PC-3 (cell line): ENCODE measurements at regions not wholly inside any gene's neighbourhood (a gene's known extent, or its start where the extent isn't known, plus 50 kb on each side); places are given as distances from the start of the nearest gene placed in this dataset.

ENCODE experiments used
- ATAC-seq: fragments of 200-7000 bp; cut with Tn5 transposase; 2 replicates; pipeline ENCODE4 v1.9.1; 2020; ENCODE audit warnings: mild to moderate bottlenecking, moderate library complexity
- BruUV-seq: library from RNA; stranded (reverse); fragments of 400-500 nt; replicated peaks from 2 replicates; lab custom pipeline; 2021; lab: Mats Ljungman, UMichigan
- CTCF ChIA-PET: fragments of 300-600 bp; sonication (Branson Sonifier 250); formaldehyde crosslinking; loops from one replicate; lab custom pipeline; 2022; ENCODE audit warnings: antibody characterized with exemption; lab: Charles Lee
- POLR2A ChIA-PET: fragments of 300-600 bp; sonication (Branson Sonifier 250); formaldehyde crosslinking; loops from one replicate; lab custom pipeline; 2022; ENCODE audit warnings: antibody characterized with exemption; ENCODE audit not compliant: unreplicated experiment; lab: Charles Lee
- DNase-seq: peaks from one replicate; pipeline ENCODE4 v3.0.0-alpha.2; 2015
- H2AFZ ChIP-seq: fragments of 300-600 bp; sonication (generic); 2 replicates; pipeline ENCODE4 v1.6.0; 2016; ENCODE audit warnings: antibody characterized with exemption, low read length
- H3F3A ChIP-seq: fragments of 300-600 bp; sonication (generic); one replicate; pipeline ENCODE4 v1.6.0; 2017; ENCODE audit warnings: antibody characterized with exemption, low read length, control low read depth, mild to moderate bottlenecking; ENCODE audit not compliant: unreplicated experiment
- H3K27ac ChIP-seq: fragments of 300-600 bp; sonication (generic); 2 replicates; pipeline ENCODE4 v1.5.1; 2016; ENCODE audit warnings: mild to moderate bottlenecking, low read length
- H3K27me3 ChIP-seq: fragments of 300-600 bp; sonication (generic); 2 replicates; pipeline ENCODE4 v1.6.1; 2016; ENCODE audit warnings: low read length, mixed read lengths
- H3K36me3 ChIP-seq: fragments of 300-600 bp; sonication (generic); 2 replicates; pipeline ENCODE4 v1.6.1; 2016; ENCODE audit warnings: low read depth, mixed run types, low read length, mixed read lengths
- H3K4me1 ChIP-seq: fragments of 300-600 bp; sonication (generic); 2 replicates; pipeline ENCODE4 v1.5.1; 2016; ENCODE audit warnings: low read length; ENCODE audit not compliant: insufficient read depth
- H3K4me2 ChIP-seq: fragments of 300-600 bp; sonication (generic); 2 replicates; pipeline ENCODE4 v1.6.0; 2016; ENCODE audit warnings: low read length
- H3K4me3 ChIP-seq: fragments of 300-600 bp; sonication (generic); 2 replicates; pipeline ENCODE4 v1.5.1; 2016; ENCODE audit warnings: mild to moderate bottlenecking, low read length, mixed read lengths
- H3K79me2 ChIP-seq: fragments of 300-600 bp; sonication (generic); 2 replicates; pipeline ENCODE4 v1.6.1; 2017; ENCODE audit warnings: low read length, mixed read lengths
- H3K9ac ChIP-seq: fragments of 300-600 bp; sonication (generic); 2 replicates; pipeline ENCODE4 v1.6.0; 2016; ENCODE audit warnings: mild to moderate bottlenecking, low read length
- H3K9me2 ChIP-seq: fragments of 300-600 bp; sonication (generic); replicated peaks from 2 replicates; pipeline ENCODE4 v1.6.1; 2016; ENCODE audit warnings: mixed run types, low read length, mixed read lengths
- H3K9me3 ChIP-seq: fragments of 300-600 bp; sonication (generic); 2 replicates; pipeline ENCODE4 v1.6.1; 2016; ENCODE audit warnings: low read length, mixed read lengths
- H4K20me1 ChIP-seq: fragments of 300-600 bp; sonication (generic); 2 replicates; pipeline ENCODE4 v1.6.1; 2016; ENCODE audit warnings: low read length, mixed read lengths
- EZH2 ChIP-seq: fragments of 300-600 bp; sonication (generic); IDR thresholded peaks from one replicate; pipeline ENCODE4 v1.6.1; 2017; ENCODE audit warnings: antibody characterized with exemption, mild to moderate bottlenecking, low read length; ENCODE audit not compliant: unreplicated experiment
- EZH2phosphoT487 ChIP-seq: fragments of 300-600 bp; sonication (generic); IDR thresholded peaks from 2 replicates; pipeline ENCODE4 v1.6.1; 2018; ENCODE audit warnings: mild to moderate bottlenecking, antibody characterized with exemption, low read length, borderline replicate concordance
- intact Hi-C: fragments of 100-400 bp; cut with micrococcal nuclease; formaldehyde crosslinking; loops from 2 replicates; pipeline ENCODE4 v1.9.0; 2023
- TF ChIP-seq, protein P1 (sequence below): fragments of 300-600 bp; sonication (generic); conservative IDR thresholded peaks from 2 replicates; pipeline ENCODE4 v1.5.1; 2017; ENCODE audit warnings: antibody characterized with exemption, low read depth, mild to moderate bottlenecking, low read length

DNA sequence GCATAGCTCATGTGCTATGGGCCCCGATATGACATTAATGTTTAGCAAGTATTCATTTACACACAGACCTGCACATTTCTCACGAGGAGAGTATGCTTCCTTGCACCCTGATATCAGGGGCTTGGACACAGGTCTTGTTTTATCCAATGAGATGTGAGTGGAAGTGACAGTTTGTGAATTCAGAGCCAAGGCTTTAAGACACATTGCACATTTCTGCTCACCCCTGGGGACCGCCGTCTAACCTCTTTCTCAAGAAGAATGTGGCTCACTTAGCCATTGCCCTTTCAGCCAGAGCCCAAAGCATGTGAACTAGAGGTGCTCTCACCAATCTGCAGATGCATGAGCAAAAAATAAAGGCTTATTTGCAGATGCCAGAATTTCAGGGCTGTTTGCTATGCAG lies 116.1 kb upstream of the C16orf82 start:
- H3F3A ChIP-seq: no peaks in the 10 kb centered on the region
- H2AFZ ChIP-seq: no peak overlapping the region
- H3K79me2 ChIP-seq: no peaks in the 10 kb centered on the region
- H3K36me3 ChIP-seq: no peaks in the 10 kb centered on the region
- POLR2A ChIA-PET: no interaction called here
- CTCF ChIA-PET: no interaction called here
- H3K4me2 ChIP-seq: no peak overlapping the region
- ATAC-seq (no peak), DNase-seq (no peak)
- intact Hi-C loops: no loop called here
- H3K4me1 ChIP-seq: no peaks in the 10 kb centered on the region
- no peak overlapping the region for H3K9ac ChIP-seq
- H3K27ac ChIP-seq: no peak overlapping the region
- H3K9me2 ChIP-seq: no peaks in the 10 kb centered on the region
- no TSS peak for BruUV-seq
- TF ChIP-seq EZH2phosphoT487: no peak
- no peak for TF ChIP-seq EZH2
- TF ChIP-seq, protein P1, sequence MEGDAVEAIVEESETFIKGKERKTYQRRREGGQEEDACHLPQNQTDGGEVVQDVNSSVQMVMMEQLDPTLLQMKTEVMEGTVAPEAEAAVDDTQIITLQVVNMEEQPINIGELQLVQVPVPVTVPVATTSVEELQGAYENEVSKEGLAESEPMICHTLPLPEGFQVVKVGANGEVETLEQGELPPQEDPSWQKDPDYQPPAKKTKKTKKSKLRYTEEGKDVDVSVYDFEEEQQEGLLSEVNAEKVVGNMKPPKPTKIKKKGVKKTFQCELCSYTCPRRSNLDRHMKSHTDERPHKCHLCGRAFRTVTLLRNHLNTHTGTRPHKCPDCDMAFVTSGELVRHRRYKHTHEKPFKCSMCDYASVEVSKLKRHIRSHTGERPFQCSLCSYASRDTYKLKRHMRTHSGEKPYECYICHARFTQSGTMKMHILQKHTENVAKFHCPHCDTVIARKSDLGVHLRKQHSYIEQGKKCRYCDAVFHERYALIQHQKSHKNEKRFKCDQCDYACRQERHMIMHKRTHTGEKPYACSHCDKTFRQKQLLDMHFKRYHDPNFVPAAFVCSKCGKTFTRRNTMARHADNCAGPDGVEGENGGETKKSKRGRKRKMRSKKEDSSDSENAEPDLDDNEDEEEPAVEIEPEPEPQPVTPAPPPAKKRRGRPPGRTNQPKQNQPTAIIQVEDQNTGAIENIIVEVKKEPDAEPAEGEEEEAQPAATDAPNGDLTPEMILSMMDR: no peak
- no peaks in the 10 kb centered on the region for H3K9me3 ChIP-seq
- no peak overlapping the region for H3K4me3 ChIP-seq
- no peaks in the 10 kb centered on the region for H4K20me1 ChIP-seq
- H3K27me3 ChIP-seq: peaks cover 9% of the 10 kb centered on the region; the same call in 1 of the 2 replicates

DNA sequence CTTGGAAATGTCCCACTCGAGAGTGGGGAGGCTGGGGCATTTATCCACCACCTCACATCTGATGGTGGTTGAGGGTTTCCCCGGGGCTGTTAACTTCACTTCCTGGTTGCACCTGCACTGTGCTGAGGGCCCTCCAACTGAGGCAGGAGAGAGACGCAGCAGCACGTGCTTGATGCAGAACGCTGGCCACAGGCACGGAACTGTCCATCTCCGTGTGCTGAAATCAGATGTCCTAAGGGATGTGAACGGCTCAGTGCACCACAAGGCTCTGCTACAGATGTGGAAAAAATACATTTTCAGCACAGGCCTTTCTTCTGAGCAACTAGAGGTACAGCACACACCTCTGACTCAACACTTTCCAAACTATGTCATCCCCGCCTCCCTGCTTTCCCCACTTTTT lies 114.8 kb upstream of the C16orf82 start:
- H3K27me3 ChIP-seq: peaks cover 5% of the 10 kb centered on the region; the same call in 1 of the 2 replicates
- no peak overlapping the region for H3K4me3 ChIP-seq
- POLR2A ChIA-PET: no interaction called here
- intact Hi-C loops: no loop called here
- no peaks in the 10 kb centered on the region for H3F3A ChIP-seq
- DNase-seq: no peak
- H3K27ac ChIP-seq: no peak overlapping the region
- ATAC-seq: no peak
- no peaks in the 10 kb centered on the region for H4K20me1 ChIP-seq
- no peaks in the 10 kb centered on the region for H3K9me2 ChIP-seq
- CTCF ChIA-PET: no interaction called here
- no peak overlapping the region for H2AFZ ChIP-seq
- H3K4me2 ChIP-seq: no peak overlapping the region
- TF ChIP-seq EZH2 (no peak), EZH2phosphoT487 (no peak)
- TF ChIP-seq, protein P1: no peak
- no peaks in the 10 kb centered on the region for H3K79me2 ChIP-seq
- no peaks in the 10 kb centered on the region for H3K9me3 ChIP-seq
- no peak overlapping the region for H3K9ac ChIP-seq
- no peaks in the 10 kb centered on the region for H3K4me1 ChIP-seq
- no TSS peak for BruUV-seq
- H3K36me3 ChIP-seq: no peaks in the 10 kb centered on the region

DNA sequence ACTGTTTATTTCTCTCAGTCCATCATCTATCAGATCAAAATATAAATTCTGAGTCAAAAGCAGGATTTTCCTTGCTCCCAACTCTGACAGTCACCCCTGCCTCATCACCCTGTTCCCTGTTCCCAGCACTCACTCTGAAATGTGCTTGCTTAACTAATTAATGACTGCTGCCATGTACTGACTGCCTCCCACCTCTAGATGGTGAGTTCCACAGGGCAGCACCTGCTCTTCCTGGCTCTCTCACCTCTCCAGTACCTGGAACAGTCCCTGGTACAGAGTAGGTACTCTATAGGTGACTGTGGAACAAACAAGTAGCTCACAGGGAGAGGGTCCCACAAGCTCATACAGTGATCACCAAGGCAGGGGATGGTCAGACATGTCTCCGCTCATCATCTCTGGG lies 114.3 kb upstream of the C16orf82 start:
- no peaks in the 10 kb centered on the region for H3K79me2 ChIP-seq
- H4K20me1 ChIP-seq: no peaks in the 10 kb centered on the region
- ATAC-seq: no peak
- no peak overlapping the region for H3K9ac ChIP-seq
- no peak for TF ChIP-seq EZH2phosphoT487
- no peak for TF ChIP-seq EZH2
- TF ChIP-seq, protein P1: no peak
- H3K4me3 ChIP-seq: no peak overlapping the region
- H3K9me3 ChIP-seq: no peaks in the 10 kb centered on the region
- no peaks in the 10 kb centered on the region for H3K4me1 ChIP-seq
- no peaks in the 10 kb centered on the region for H3K9me2 ChIP-seq
- no peaks in the 10 kb centered on the region for H3F3A ChIP-seq
- no peak for DNase-seq
- H3K27me3 ChIP-seq: peaks cover 5% of the 10 kb centered on the region; the same call in 1 of the 2 replicates
- intact Hi-C loops: no loop called here
- ChIA-PET POLR2A (no interaction called here), CTCF (no interaction called here)
- no peak overlapping the region for H3K27ac ChIP-seq
- no peak overlapping the region for H2AFZ ChIP-seq
- BruUV-seq: no TSS peak
- no peaks in the 10 kb centered on the region for H3K36me3 ChIP-seq
- no peak overlapping the region for H3K4me2 ChIP-seq
